ENCODE measurements at regions not wholly inside any gene's neighbourhood (a gene's known extent, or its start where the extent isn't known, plus 50 kb on each side); places are given as distances from the start of the nearest gene placed in this dataset.
"Not testable (repeated sequence)": the region's sequence is repeated elsewhere in the genome, so short reads cannot be mapped to it uniquely, and the experiment has no call there.

GRCh38 chr7:69285854-69286253, 312.4 kb upstream of the AUTS2 start:
- DNase-seq (ENCODE audit: low read depth) = no peak

GRCh38 chr7:69295977-69296376, 302.3 kb upstream of the AUTS2 start:
- no peak for DNase-seq (ENCODE audit: low read depth)

- DNase-seq (ENCODE audit: low read depth) = no peak
Observed at GRCh38 chr7:69301253-69301652, 297.0 kb upstream of the AUTS2 start.

GRCh38 chr7:69309601-69310000, 288.7 kb upstream of the AUTS2 start:
- DNase-seq (ENCODE audit: low read depth) = no peak

- no peak for DNase-seq (ENCODE audit: low read depth)
Observed at GRCh38 chr7:69311489-69311888, 286.8 kb upstream of the AUTS2 start.

- DNase-seq (ENCODE audit: low read depth) = not testable (repeated sequence)
Observed at GRCh38 chr7:69313852-69314251, 284.4 kb upstream of the AUTS2 start.

- DNase-seq (ENCODE audit: low read depth) = no peak
Observed at GRCh38 chr7:69318794-69319193, 279.5 kb upstream of the AUTS2 start.

GRCh38 chr7:69328516-69328915, 269.8 kb upstream of the AUTS2 start:
- DNase-seq (ENCODE audit: low read depth) = no peak

GRCh38 chr7:69334701-69335100, 263.6 kb upstream of the AUTS2 start:
- no peak for DNase-seq (ENCODE audit: low read depth)

GRCh38 chr7:69335331-69335730, 262.9 kb upstream of the AUTS2 start:
- no peak for DNase-seq (ENCODE audit: low read depth)

GRCh38 chr7:69336976-69337375, 261.3 kb upstream of the AUTS2 start:
- no peak for DNase-seq (ENCODE audit: low read depth)

GRCh38 chr7:69338144-69338543, 260.1 kb upstream of the AUTS2 start:
- no peak for DNase-seq (ENCODE audit: low read depth)

- DNase-seq (ENCODE audit: low read depth) = no peak
Observed at GRCh38 chr7:69341288-69341687, 257.0 kb upstream of the AUTS2 start.

- no peak for DNase-seq (ENCODE audit: low read depth)
Observed at GRCh38 chr7:69342154-69342884, 256.0 kb upstream of the AUTS2 start.

GRCh38 chr7:69349291-69349690, 249.0 kb upstream of the AUTS2 start:
- no peak for DNase-seq (ENCODE audit: low read depth)

- DNase-seq (ENCODE audit: low read depth) = no peak
Observed at GRCh38 chr7:69358163-69358821, 240.0 kb upstream of the AUTS2 start.

- DNase-seq (ENCODE audit: low read depth) = no peak
Observed at GRCh38 chr7:69359003-69359700, 239.1 kb upstream of the AUTS2 start.

GRCh38 chr7:69360913-69361312, 237.4 kb upstream of the AUTS2 start:
- DNase-seq (ENCODE audit: low read depth) = no peak

GRCh38 chr7:69363136-69363535, 235.1 kb upstream of the AUTS2 start:
- DNase-seq (ENCODE audit: low read depth) = no peak

- DNase-seq (ENCODE audit: low read depth) = no peak
Observed at GRCh38 chr7:69364813-69365643, 233.2 kb upstream of the AUTS2 start.

GRCh38 chr7:69365651-69366192, 232.6 kb upstream of the AUTS2 start:
- DNase-seq (ENCODE audit: low read depth) = peak; percentile 68

GRCh38 chr7:69367780-69368179, 230.5 kb upstream of the AUTS2 start:
- DNase-seq (ENCODE audit: low read depth) = no peak

All from forelimb muscle (tissue), 1 donor.